LNCaP clone FGC (cell line): ENCODE measurements at regions not wholly inside any gene's neighbourhood (a gene's known extent, or its start where the extent isn't known, plus 50 kb on each side); places are given as distances from the start of the nearest gene placed in this dataset.
A peak's percentile ranks its signal among the peaks of the same experiment; 100 is the strongest.

Source experiments
- DNase-seq: peaks from one replicate; pipeline ENCODE4 v3.0.0-alpha.2; 2011; ENCODE audit warnings: low read depth
- H3K4me3 ChIP-seq: 2 replicates; pipeline ENCODE4 v1.5.1; 2011; ENCODE audit warnings: mild to moderate bottlenecking, low read depth, low read length, control low read depth
- TF ChIP-seq, protein P1 (sequence below): IDR thresholded peaks from 2 replicates; pipeline ENCODE4 v1.5.1; 2012; ENCODE audit warnings: mild to moderate bottlenecking; ENCODE audit not compliant: control insufficient read depth, insufficient read depth; ENCODE audit errors: extremely low read depth

DNA sequence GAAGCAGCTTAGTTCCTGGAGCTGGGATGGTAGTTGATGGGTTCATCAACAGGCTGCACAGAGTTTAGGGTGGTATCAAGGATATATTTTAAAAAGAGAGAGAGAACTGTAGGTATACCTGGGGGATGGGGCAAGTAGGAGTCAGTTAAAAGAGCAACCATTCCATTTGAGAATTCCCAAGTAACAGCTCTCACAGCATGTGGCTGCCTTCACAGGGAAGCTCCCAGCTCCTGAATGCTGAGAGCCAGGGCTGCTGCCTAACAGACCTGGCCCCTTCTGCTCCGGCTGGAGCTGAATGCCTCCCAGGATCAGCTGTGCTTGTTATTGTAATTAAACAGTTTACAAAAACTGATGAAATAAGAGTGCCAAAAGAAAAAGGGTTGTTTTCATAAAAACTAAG lies 58.8 kb upstream of the GPR26 start:
- DNase-seq: no peak
- TF ChIP-seq, protein P1, sequence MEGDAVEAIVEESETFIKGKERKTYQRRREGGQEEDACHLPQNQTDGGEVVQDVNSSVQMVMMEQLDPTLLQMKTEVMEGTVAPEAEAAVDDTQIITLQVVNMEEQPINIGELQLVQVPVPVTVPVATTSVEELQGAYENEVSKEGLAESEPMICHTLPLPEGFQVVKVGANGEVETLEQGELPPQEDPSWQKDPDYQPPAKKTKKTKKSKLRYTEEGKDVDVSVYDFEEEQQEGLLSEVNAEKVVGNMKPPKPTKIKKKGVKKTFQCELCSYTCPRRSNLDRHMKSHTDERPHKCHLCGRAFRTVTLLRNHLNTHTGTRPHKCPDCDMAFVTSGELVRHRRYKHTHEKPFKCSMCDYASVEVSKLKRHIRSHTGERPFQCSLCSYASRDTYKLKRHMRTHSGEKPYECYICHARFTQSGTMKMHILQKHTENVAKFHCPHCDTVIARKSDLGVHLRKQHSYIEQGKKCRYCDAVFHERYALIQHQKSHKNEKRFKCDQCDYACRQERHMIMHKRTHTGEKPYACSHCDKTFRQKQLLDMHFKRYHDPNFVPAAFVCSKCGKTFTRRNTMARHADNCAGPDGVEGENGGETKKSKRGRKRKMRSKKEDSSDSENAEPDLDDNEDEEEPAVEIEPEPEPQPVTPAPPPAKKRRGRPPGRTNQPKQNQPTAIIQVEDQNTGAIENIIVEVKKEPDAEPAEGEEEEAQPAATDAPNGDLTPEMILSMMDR: no peak
- H3K4me3 ChIP-seq: no peak overlapping the region

DNA sequence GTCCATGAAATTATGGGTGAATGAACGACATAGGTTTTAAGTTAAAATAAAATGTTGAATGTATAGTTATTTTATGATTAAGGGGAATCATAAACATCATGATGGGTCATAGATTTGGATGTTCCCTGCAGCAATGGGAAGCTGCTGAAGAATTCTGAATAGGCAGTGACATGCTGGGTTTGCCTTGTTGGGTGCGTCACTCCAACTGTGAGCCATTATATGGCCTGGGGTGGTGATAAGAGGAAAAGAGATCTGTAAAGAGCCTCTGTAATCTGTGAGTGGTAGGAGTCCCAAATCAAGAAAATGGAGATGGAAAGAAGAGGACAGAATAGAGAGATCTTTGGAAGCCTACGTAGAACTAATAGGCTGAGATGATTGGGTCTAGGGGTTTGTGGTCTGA lies 58.1 kb upstream of the GPR26 start:
- TF ChIP-seq, protein P1: no peak
- H3K4me3 ChIP-seq: no peak overlapping the region
- DNase-seq: no peak

DNA sequence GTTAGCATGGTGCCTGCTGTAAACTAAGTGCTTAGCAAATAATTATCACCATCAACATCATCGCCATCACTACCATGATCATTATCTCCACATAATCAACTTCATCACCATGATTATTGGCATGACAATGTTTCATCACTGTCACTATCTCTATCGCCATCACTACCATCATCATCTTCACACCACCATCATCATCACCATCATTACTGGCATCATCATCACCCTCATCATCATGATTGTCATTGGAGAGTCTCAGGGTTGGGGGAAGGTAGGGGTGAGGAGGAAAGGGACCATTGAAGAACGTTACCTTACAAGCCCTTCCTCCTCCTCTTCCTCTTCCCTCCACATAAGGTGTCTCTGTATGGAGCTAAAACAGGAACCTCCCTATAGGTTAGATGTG lies 54.9 kb upstream of the GPR26 start:
- no peak overlapping the region for H3K4me3 ChIP-seq
- DNase-seq: no peak
- TF ChIP-seq, protein P1: no peak

DNA sequence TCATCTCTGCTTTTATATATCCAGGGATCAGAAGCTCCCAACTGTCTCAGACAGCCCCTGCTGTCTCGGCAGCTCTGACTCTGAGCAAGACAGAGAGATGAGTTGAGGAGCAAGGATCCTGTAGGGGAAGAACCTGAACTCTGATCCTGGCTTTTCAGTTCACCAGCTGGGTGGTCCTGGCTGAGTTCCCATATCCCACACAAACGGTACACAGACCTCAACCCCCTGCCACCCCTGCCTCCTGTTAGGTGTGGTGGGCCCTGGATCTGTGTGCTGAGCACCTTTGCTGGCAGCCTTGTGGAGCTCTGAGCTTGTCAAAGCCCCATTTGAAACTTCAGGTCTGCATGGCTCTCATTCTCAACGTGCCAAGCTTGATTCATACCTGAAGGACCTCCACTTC lies 54.3 kb upstream of the GPR26 start:
- TF ChIP-seq, protein P1: no peak
- no peak overlapping the region for H3K4me3 ChIP-seq
- DNase-seq: no peak

DNA sequence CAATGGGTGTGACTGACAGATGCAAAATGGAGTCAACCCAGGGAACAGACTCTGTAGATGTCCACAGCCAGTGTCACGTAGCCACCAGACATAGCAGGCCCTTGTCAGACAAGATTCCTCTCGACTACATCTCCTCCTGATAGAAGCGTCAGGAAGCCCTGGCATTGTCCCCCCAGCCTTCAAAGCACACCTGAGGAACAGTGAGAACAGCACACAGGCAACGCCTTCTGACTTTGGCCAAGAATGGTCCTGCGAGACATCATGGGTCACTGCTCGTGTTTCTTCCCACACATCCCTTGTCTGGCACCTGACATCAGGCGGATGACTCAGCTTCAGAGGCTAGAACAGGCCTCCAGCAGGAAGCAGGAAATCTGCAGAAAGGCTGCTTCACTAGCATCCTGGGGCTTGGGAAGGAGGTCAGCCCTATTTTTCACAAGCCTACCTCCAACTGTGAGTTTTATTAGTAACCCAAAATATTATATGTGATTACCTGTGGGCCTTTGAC lies 52.8 kb upstream of the GPR26 start:
- TF ChIP-seq, protein P1: no peak
- no peak for DNase-seq
- no peak overlapping the region for H3K4me3 ChIP-seq

DNA sequence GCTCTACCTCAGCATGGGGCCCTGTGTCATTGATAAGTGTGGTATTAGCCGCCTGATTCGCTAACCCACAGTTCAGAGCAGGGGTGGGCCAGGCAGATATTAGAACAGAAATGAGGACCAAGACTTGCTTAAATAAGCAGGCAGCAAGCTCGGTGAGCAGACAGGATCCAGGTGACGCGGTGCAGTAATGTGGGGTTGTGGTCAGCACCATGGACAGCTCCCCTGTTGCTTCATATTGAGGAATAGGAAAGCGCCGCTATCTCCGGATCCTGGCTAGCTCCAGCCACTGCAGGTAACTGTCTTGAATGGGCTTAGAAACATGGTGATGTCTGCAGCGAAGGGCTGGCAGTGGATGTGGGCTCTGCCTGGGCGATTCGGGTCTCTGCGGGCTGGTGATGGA lies 51.3 kb upstream of the GPR26 start:
- H3K4me3 ChIP-seq: no peak overlapping the region
- DNase-seq: peak; percentile 36
- TF ChIP-seq, protein P1: no peak
